SK-N-SH treated with all-trans-retinoic acid at 6 μM for 48 hours (cell line): ENCODE measurements at regions not wholly inside any gene's neighbourhood (a gene's known extent, or its start where the extent isn't known, plus 50 kb on each side); places are given as distances from the start of the nearest gene placed in this dataset.
"Not testable (repeated sequence)": the region's sequence is repeated elsewhere in the genome, so short reads cannot be mapped to it uniquely, and the experiment has no call there.

Experiments used
- POU6F1 ChIP-seq: fragments of 250-450 bp; sonication (Bioruptor Pico); IDR thresholded peaks from 2 replicates; pipeline ENCODE4 v1.8.0; 2021; ENCODE audit warnings: low read depth, mild to moderate bottlenecking, moderate library complexity, borderline replicate concordance
- TCF4 ChIP-seq: fragments of 250-450 bp; sonication (Bioruptor Pico); IDR thresholded peaks from 2 replicates; pipeline ENCODE4 v1.8.0; 2021; ENCODE audit warnings: mild to moderate bottlenecking, moderate library complexity, borderline replicate concordance
- ZC3H10 ChIP-seq: fragments of 250-450 bp; sonication (Bioruptor Pico); IDR thresholded peaks from 2 replicates; pipeline ENCODE4 v1.5.1; 2021; ENCODE audit warnings: mild to moderate bottlenecking, moderate library complexity
- ZNF70 ChIP-seq: fragments of 450-650 bp; formaldehyde crosslinking; IDR thresholded peaks from 2 replicates; pipeline ENCODE4 v1.5.0; 2020; ENCODE audit warnings: mild to moderate bottlenecking, moderate library complexity

DNA sequence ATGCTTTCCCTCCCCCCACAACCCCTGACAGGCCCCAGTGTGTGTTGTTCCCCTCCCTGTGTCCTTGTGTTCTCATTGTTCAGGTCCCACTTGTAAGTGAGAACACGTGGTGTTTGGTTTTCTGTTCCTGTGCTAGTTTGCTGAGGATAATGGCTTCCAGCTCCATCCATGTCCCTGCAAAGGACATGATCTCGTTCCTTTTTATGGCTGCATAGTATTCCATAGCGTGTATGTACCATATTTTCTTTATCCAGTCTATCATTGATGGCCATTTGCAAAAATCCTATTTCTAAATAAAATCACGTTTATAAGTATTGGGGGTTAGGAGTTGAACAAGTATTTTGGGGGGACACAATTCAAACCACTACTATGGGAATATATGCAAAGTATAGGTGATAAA lies 69.5 kb upstream of the TNP1 start:
- TF ChIP-seq ZC3H10, TCF4, POU6F1, ZNF70 (CRISPR knock-in tag): not testable (repeated sequence)
